DND-41 (cell line): ENCODE measurements at regions not wholly inside any gene's neighbourhood (a gene's known extent, or its start where the extent isn't known, plus 50 kb on each side); places are given as distances from the start of the nearest gene placed in this dataset.

Experiments
- ATAC-seq: fragments of 200-7000 bp; cut with Tn5 transposase; 3 replicates; pipeline ENCODE4 v1.9.1; 2021; ENCODE audit warnings: low read depth; ENCODE audit not compliant: insufficient read depth
- DNase-seq: peaks from one replicate; pipeline ENCODE4 v3.0.0-alpha.2; 2020
- H2AFZ ChIP-seq: 2 replicates; pipeline ENCODE4 v1.6.0; 2012; ENCODE audit warnings: low read depth, low read length
- H3K27ac ChIP-seq: 2 replicates; pipeline ENCODE4 v1.5.1; 2012; ENCODE audit warnings: low read length, inconsistent platforms
- H3K27me3 ChIP-seq: fragments of 200-600 bp; sonication (generic); 2 replicates; pipeline ENCODE4 v1.6.0; 2012; ENCODE audit warnings: low read length, mild to moderate bottlenecking, inconsistent platforms; ENCODE audit not compliant: insufficient read depth, poor library complexity
- H3K36me3 ChIP-seq: 2 replicates; pipeline ENCODE4 v1.5.1; 2012; ENCODE audit warnings: low read length, inconsistent platforms; ENCODE audit not compliant: insufficient read depth
- H3K4me1 ChIP-seq: 2 replicates; pipeline ENCODE4 v1.5.1; 2012; ENCODE audit warnings: mild to moderate bottlenecking, low read length; ENCODE audit not compliant: insufficient read depth
- H3K4me2 ChIP-seq: 2 replicates; pipeline ENCODE4 v1.6.0; 2012; ENCODE audit warnings: mild to moderate bottlenecking, moderate library complexity, low read length, inconsistent platforms; ENCODE audit not compliant: insufficient read depth
- H3K4me3 ChIP-seq, 2 experiments: fragments of 200-600 bp in 1 of 2; shearing (Covaris generic) in 1 of 2; 2 replicates each; pipeline ENCODE4 v1.5.1; 2012 to 2016; ENCODE audit warnings: inconsistent platforms in 2 of 2, low read length in 2 of 2, mild to moderate bottlenecking in 2 of 2, low read depth in 1 of 2, moderate library complexity in 1 of 2
- H3K79me2 ChIP-seq: 2 replicates; pipeline ENCODE4 v1.6.0; 2012; ENCODE audit warnings: low read length, inconsistent platforms; ENCODE audit not compliant: insufficient read depth
- H3K9ac ChIP-seq: 2 replicates; pipeline ENCODE4 v1.6.0; 2012; ENCODE audit warnings: low read depth, mild to moderate bottlenecking, inconsistent platforms, low read length, moderate library complexity
- H3K9me3 ChIP-seq: 2 replicates; pipeline ENCODE4 v1.5.1; 2012; ENCODE audit warnings: low read length, moderate library complexity, mild to moderate bottlenecking, inconsistent platforms; ENCODE audit not compliant: insufficient read depth, severe bottlenecking
- H4K20me1 ChIP-seq: 2 replicates; pipeline ENCODE4 v1.6.0; 2012; ENCODE audit warnings: low read length; ENCODE audit not compliant: insufficient read depth
- EZH2 ChIP-seq: IDR thresholded peaks from 3 replicates; pipeline ENCODE4 v1.6.1; 2012; ENCODE audit warnings: borderline replicate concordance, low read depth, mild to moderate bottlenecking, moderate library complexity, low read length, inconsistent platforms; ENCODE audit not compliant: severe bottlenecking
- TF ChIP-seq, protein P1 (sequence below): IDR thresholded peaks from 2 replicates; pipeline ENCODE4 v1.5.1; 2012; ENCODE audit warnings: borderline replicate concordance, low read length, moderate library complexity, mild to moderate bottlenecking; ENCODE audit not compliant: poor library complexity, severe bottlenecking; ENCODE audit errors: extremely low read depth

DNA sequence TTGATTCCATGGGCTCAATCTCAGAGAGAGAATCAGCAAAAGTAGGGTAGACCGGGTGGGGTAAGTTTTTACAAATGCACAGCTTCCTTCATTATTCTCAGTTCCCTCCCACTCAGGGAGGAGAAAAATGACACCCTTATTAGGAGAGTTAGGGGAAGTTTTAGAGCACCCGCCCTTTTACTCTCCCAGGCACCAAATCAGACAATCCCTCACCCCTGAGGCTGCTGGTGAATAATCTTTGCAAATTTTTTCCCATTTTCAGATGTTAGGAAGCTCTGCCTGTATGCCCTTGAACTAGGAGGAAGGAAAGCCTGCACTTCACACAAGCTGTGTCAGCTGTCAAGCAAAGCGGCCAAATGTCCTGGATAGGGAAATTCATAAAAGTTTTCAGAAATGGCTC is 834.9 kb downstream of the GRID1 start:
- Histone ChIP-seq H3K4me3 (no peak overlapping the region), H3K9me3 (no peaks in the 10 kb centered on the region), H3K36me3 (no peaks in the 10 kb centered on the region), H3K27me3 (no peaks in the 10 kb centered on the region), H3K9ac (no peak overlapping the region), H3K4me1 (no peaks in the 10 kb centered on the region), H3K79me2 (no peaks in the 10 kb centered on the region), H2AFZ (no peak overlapping the region), H4K20me1 (no peaks in the 10 kb centered on the region), H3K27ac (no peak overlapping the region), H3K4me2 (no peak overlapping the region)
- TF ChIP-seq, protein P1, sequence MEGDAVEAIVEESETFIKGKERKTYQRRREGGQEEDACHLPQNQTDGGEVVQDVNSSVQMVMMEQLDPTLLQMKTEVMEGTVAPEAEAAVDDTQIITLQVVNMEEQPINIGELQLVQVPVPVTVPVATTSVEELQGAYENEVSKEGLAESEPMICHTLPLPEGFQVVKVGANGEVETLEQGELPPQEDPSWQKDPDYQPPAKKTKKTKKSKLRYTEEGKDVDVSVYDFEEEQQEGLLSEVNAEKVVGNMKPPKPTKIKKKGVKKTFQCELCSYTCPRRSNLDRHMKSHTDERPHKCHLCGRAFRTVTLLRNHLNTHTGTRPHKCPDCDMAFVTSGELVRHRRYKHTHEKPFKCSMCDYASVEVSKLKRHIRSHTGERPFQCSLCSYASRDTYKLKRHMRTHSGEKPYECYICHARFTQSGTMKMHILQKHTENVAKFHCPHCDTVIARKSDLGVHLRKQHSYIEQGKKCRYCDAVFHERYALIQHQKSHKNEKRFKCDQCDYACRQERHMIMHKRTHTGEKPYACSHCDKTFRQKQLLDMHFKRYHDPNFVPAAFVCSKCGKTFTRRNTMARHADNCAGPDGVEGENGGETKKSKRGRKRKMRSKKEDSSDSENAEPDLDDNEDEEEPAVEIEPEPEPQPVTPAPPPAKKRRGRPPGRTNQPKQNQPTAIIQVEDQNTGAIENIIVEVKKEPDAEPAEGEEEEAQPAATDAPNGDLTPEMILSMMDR: no peak
- DNase-seq: no peak
- ATAC-seq: no peak

DNA sequence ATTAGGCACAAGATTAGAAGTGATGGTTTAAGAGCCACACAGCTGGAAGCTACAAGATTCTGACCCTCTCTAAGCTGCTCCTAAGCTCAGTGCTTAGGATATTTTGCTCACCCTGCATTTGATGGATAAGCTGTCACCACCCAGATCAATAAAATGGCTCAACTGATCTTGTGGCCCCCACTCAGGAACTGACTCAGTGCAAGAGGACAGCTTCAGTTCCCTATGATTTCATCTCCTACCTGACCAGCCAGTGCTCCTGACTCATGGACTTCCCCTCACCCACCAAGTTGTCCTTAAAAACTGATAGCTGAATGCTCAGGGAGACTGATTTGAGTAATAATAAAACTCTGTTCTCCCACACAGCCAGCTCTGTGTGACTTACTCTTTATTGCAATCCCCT is 833.8 kb downstream of the GRID1 start:
- H3K27me3 ChIP-seq: no peaks in the 10 kb centered on the region
- H3K27ac ChIP-seq: no peak overlapping the region
- no peaks in the 10 kb centered on the region for H4K20me1 ChIP-seq
- DNase-seq: no peak
- no peaks in the 10 kb centered on the region for H3K4me1 ChIP-seq
- TF ChIP-seq, protein P1: no peak
- no peak for TF ChIP-seq EZH2
- H3K9me3 ChIP-seq: no peaks in the 10 kb centered on the region
- no peak overlapping the region for H3K4me2 ChIP-seq
- no peaks in the 10 kb centered on the region for H3K36me3 ChIP-seq
- H3K9ac ChIP-seq: no peak overlapping the region
- no peak overlapping the region for H2AFZ ChIP-seq
- H3K4me3 ChIP-seq: no peak overlapping the region
- no peaks in the 10 kb centered on the region for H3K79me2 ChIP-seq
- ATAC-seq: no peak

DNA sequence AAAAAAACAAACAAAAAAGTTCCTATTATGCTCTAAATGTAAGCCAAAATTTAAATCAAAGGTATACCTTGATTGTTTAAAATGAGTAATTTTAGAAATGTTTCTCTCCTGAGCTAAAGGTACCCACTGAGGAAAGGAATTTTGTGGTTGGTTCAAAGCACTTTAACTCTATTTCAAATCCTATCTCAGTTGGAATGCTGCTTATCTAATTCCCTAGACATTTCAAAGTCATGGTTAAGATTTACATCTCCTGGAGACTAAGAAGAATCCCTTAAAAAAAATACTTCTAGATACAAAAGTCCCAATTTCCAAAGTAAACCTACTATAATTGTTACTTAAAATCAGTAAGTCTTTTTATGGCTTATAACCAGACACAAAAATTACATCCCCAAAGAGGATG is 830.7 kb downstream of the GRID1 start:
- Histone ChIP-seq H3K27me3 (no peaks in the 10 kb centered on the region), H3K4me2 (no peak overlapping the region), H3K9ac (no peak overlapping the region), H3K9me3 (no peaks in the 10 kb centered on the region), H3K4me3 (no peak overlapping the region), H3K36me3 (no peaks in the 10 kb centered on the region), H3K4me1 (no peaks in the 10 kb centered on the region), H3K79me2 (no peaks in the 10 kb centered on the region), H4K20me1 (no peaks in the 10 kb centered on the region), H2AFZ (no peak overlapping the region), H3K27ac (no peak overlapping the region)
- TF ChIP-seq, protein P1: no peak
- TF ChIP-seq EZH2: no peak
- DNase-seq: no peak
- ATAC-seq: no peak

DNA sequence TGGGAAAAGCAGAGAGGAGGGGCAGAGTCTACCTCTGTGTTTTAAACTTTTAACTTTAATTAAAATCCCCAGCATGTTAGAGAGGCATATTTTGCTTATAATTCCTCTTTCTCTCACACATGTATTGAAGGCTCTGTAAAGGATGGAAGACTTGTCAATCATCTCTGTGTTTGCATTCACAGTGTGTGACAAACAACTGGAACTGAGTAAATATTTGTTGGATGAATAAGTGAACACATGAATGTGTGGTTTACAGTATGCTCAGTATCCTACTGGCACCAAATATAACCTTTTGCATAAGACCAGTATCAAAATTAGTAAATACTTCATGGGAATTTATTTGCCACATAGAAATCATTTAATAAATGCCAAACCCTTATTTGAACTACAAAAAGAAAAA is 829.0 kb downstream of the GRID1 start:
- TF ChIP-seq, protein P1: no peak
- TF ChIP-seq EZH2: no peak
- no peak overlapping the region for H3K4me2 ChIP-seq
- H3K9ac ChIP-seq: no peak overlapping the region
- DNase-seq (no peak), ATAC-seq (no peak)
- H3K4me1 ChIP-seq: no peaks in the 10 kb centered on the region
- H3K27ac ChIP-seq: no peak overlapping the region
- no peaks in the 10 kb centered on the region for H3K9me3 ChIP-seq
- H4K20me1 ChIP-seq: no peaks in the 10 kb centered on the region
- H2AFZ ChIP-seq: no peak overlapping the region
- no peaks in the 10 kb centered on the region for H3K36me3 ChIP-seq
- H3K27me3 ChIP-seq: no peaks in the 10 kb centered on the region
- no peak overlapping the region for H3K4me3 ChIP-seq
- H3K79me2 ChIP-seq: no peaks in the 10 kb centered on the region
